Adrenal gland (tissue), 5 donors: ENCODE measurements at regions not wholly inside any gene's neighbourhood (a gene's known extent, or its start where the extent isn't known, plus 50 kb on each side); places are given as distances from the start of the nearest gene placed in this dataset.

ENCODE experiments used
- CTCF ChIP-seq, 6 experiments: fragments of 450-650 bp in 4 of 6; fragments of 200-600 bp in 2 of 6; sonication (generic) in 1 of 6; IDR thresholded peaks; 1 replicate in 5 of 6; 2 replicates in 1 of 6; pipeline versions ENCODE4 v1.5.1 to v1.8.0; 2016 to 2021; ENCODE audit warnings: antibody characterized with exemption in 6 of 6, mild to moderate bottlenecking in 2 of 6, moderate library complexity in 1 of 6
- POLR2A ChIP-seq, 2 donors: fragments of 450-650 bp; IDR thresholded peaks; one replicate each; pipeline ENCODE4 v1.6.1; 2017; ENCODE audit warnings: antibody characterized with exemption in 2 of 2, mild to moderate bottlenecking in 2 of 2, moderate library complexity in 1 of 2
- donor health status: DM: no; HTN: no; CAD: no.

DNA sequence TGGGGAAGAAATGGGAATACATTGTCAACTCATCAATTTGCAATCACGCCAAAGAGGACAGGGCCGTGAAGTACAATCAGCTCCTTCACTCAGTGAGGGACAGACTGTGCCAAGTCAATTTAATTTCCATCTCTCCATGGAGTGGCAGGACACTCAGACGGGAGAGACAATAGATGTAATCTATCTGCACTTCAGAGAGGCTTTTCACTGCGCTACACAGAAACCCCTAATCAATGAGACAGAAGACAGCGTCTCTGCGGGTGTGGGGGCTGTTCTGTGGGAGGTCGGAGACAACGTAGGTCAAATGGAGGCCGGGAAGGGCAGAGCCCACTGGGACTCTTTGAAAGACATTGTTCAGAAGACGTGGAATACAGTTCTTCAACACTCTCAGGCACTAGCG lies 541.0 kb upstream of the ADARB2 start:
- no peak for TF ChIP-seq POLR2A (IDR thresholded peaks at IDR 0.05)
- TF ChIP-seq CTCF (IDR thresholded peaks at IDR 0.05): no peak
